Posterior cingulate gyrus (tissue), 11 donors: ENCODE measurements at regions not wholly inside any gene's neighbourhood (a gene's known extent, or its start where the extent isn't known, plus 50 kb on each side); places are given as distances from the start of the nearest gene placed in this dataset.
"Not testable (repeated sequence)": the region's sequence is repeated elsewhere in the genome, so short reads cannot be mapped to it uniquely, and the experiment has no call there.

ENCODE experiments used
- DNase-seq, 10 donors: peaks; one replicate each; pipeline versions ENCODE4 v3.0.0 to v3.0.0-alpha.2; 2020 to 2021; ENCODE audit warnings: mixed read lengths in 3 of 10
- intact Hi-C: fragments of 100-400 bp; cut with DNase I; formaldehyde crosslinking; loops from one replicate; pipeline ENCODE4 v1.15.1; 2023

DNA sequence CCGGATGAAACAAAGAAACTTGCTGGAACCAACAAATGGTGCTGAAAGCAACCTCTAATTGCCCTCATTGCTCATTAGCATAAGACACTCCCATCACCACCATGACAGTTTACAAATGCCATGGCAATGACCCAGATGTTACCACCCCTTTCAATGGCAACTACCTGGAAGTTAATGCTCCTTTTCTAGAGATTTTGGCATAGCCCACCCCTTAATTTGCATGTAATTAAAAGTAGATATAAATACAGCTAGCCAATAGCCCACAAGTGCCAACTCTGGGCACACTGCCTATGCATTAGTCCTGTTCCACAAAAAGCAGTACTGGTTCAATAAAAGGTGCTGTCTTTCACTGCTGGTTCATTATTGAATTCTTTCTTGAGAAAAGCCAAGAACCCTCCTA, 410.3 kb upstream of the PPP1R2C start:
- intact Hi-C loops: no loop called here
- DNase-seq: no peak

DNA sequence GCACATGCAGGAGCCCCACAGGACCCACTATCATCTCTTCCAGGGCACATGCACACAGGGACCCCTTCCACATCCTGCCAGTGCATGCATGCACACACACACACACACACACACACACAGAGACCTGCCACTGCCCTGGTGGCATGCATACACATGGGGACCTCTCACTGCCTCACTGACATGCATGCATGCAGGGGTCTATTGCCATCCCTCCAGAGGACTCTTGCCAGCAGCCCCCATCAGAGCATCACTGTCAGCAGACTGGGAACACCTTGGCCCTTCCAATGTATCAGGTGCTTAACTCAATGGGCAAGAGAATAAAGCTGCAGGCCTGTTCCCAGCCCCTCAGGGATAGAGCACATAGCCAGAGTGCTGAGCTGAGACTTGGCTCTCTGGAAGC, 433.6 kb upstream of the PPP1R2C start:
- DNase-seq: peak in 1 of 10 donors; percentile 58
- intact Hi-C loops: no loop called here

DNA sequence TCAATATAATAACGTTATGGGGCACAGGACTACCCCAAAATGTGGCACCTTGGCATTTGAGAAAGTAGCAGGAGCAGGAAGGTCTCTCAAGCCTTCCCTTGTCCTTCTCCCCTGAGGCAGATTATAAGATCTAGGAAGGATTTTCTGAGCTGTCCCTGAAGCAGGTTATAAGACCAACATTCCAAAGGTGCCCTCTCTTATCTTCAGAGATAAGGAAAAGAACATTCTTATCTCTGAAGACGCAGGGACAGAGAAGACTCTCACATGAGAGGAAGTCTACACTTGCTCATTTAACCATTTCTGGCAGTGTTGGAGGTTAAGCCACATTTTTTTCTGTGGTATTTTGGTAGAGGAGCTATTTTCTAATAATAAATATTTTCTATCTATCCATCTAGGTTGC, 437.9 kb upstream of the MAOA start:
- intact Hi-C loops: no loop called here
- DNase-seq: no peak

DNA sequence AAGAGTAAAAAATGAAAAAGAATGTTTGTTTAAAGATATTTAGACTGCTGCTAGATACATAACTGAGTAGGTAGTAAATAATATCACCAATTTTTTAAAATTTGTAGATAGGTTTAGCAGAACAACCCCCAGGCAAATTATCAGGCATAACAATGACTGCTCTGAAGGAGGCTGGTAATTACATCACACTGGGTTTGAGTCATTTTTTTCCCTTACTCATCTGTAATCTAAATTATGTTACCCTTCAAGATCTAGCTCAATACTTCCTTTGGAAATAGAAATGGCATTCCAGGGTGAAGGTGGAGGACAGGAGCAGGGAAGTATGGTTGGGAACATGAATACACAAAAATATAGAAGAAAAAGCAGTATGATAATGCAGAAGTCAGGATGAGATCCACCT, 431.6 kb upstream of the MAOA start:
- no peak for DNase-seq
- intact Hi-C loops: no loop called here

DNA sequence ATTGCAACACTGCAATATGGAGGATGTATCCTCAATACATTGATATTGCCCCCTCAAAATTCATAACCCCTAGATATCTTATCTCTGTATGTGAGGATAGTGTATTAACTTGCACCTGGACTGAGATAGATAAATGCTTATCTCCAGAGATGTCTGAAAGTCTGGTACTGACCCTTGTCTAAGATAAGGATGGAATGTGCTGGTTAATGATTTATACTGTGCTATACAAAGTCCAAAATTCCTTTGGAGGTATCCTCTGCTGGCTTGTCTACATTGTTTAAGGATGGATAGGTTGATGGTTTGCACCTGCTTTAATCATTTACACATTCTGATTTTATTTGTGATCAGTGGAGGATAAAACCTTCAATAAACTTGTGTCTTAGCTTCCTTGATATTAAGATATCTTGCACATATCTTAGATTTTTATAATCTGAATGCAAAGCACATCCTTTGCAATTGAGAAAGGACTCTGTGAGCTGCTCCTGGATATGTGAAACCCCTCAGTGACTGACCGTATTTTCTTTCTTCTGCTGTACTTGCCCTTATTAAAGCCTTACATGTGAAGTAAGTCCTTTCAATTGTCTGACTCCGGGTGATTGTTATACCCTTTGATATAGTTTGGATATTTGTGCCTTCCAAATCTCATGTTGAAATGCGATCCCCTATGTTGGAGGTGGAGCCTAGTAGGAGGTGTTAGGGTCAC, 430.3 kb upstream of the MAOA start:
- intact Hi-C loops: no loop called here
- no peak for DNase-seq

DNA sequence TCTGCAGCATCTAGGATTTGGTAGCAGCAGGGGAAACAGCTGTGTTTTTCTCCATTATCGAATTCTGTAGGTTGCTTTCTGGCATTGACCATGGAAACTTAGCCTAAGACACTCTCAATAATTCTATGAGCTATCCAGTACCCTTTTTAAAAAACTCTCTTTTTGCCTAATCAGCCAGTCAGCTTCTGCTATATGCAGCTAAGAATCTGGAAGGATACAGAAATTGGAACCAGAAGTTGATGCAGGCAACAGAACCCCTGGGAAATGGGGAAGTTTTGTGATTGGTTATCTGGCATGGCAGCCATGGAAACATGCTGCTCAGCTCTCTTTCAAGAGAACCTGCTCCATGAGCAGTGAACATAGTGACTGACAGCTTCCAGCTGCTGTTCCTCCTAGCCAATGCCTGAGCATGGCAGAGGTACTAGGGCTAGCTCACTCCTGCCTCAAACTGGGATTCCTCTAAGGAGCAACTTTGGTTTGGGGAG, 417.6 kb upstream of the MAOA start:
- intact Hi-C loops: no loop called here

DNA sequence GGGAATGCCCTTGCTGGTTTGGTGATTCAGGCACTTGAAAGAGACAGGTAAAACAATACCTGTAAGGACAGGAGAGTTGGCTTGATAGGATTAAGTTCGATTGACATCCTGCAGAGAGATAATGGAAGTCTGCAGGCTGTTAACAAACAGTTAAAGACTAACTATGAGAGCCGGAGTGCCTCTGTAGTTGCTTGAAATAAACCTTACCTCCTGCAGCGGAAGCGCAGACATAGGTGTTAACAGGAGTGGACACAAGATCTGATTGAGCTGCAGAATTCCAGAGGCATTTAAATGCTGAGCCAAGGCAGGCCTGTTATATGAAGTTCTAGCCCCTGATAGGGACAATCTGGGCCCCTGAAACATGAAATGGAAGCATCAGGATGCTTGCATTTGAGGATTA, 416.7 kb upstream of the MAOA start:
- intact Hi-C loops: no loop called here
- DNase-seq: no peak

More for the DNA sequence above, 417.6 kb upstream of the MAOA start:
- no peak for DNase-seq

DNA sequence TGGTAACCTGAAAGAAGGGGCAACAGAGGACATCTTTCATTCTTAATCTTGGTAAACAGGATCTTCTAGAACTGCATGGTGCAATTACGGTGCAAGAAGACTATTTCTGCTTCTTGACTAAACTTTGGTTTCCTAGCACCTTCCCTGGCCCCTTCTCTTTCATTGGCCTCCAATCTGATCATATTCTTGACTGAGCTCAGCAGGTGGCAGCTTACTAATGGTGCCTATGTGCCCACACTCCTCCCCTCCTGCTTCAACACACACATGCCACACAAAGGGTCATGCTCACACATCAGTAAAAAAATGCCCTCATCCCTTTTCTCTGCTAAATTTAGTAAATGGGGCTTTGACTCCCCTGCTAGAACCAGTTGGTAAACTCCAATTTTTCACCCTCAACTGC, 400.5 kb upstream of the MAOA start:
- intact Hi-C loops: no loop called here
- no peak for DNase-seq

DNA sequence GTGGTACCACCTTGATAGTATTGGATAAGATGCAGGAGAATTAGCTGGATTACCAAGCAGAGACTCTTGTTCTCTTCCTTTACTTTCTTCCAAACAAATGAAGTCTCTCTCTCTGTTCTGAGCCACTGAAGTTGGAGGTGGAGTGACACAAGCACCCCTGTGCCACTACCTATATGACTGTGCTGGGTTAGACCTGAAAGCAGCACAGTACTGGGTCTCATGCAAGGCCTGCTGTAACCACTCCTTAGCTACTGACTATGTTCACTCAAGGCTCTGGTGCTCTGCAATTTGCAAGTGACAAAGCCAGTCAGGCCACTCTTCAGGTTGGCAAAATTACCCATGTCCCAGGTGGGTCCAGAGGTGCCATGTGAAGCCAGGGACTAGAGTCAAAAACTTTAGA, 389.6 kb upstream of the MAOA start:
- no peak for DNase-seq
- intact Hi-C loops: no loop called here

DNA sequence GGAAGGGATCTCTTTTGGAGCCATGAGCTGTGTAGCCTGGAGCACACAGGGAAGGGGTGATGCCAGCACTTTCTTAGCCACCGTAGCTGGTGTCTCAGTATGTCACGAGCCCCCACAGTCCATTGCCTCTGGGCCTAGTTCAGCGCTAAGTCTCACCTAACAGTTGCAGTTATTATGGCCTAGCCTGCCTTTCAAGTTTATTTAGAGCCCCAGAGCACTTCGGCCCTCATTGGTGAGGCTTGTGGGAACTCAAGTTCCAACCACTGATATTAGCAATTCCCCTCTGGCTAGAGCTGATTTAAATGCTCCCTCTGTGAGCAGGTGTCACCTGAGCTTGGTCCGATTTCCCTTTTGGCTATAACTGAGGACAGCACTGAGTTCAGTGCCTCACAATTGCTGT, 388.4 kb upstream of the MAOA start:
- no peak for DNase-seq
- intact Hi-C loops: no loop called here

DNA sequence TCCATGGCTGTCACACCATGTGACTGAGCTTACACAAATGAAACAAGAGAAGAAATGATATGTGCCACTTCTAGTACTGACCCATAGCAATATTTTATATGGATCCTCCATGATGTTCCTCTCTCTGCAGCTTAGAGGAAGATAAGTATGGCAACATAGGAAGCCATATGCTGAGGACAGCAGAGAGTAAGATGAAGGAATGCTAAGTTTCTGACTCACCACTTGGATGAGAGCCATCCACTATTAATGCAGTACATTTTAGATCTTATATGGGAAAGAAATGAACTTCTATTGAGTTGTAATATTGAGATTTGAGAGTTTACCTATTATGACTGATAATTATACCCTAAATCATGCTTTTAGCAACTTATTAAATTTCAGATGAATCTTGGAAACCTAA, 386.9 kb upstream of the MAOA start:
- no peak for DNase-seq
- intact Hi-C loops: no loop called here

DNA sequence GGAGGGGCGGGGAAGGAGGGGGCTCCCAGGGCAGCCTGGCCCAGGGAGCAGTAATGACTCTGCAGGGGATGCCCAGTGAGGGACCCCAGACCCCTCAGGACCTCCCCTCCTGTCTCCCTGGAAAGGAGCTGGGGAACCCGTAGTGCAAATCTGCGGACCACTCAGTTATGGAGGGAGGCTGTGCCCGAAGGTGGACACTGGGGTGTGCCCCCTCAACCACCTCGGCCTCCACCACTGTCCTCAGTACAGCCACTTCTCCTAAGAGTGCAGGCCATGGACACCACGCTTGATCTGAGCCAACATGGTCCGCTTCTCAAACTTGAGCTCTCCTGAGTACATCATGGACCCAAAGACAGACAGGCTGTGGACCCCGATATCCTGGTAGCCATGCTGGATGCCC, 378.2 kb upstream of the MAOA start:
- intact Hi-C loops: no loop called here
- peak in 1 of 10 donors; percentile 71 for DNase-seq

DNA sequence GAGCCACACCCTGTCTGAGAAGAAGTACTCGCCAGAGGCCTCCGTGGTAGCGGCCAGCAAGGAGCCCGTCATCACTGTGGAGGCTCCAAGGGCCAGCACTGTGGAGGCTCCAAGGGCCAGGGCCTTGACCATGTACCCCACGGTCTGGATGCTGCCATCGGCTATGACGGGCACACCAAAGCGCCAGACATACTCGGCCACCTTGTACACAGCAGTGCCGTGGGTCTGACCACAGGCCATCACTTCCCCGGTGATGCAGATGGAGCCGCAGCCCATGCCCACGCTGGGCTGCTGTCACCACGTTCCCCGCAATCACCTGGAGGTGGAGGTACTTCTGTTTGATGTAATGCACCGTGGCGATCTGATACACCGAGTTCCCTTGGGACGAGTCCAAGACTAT, 377.7 kb upstream of the MAOA start:
- DNase-seq: no peak
- intact Hi-C loops: no loop called here

DNA sequence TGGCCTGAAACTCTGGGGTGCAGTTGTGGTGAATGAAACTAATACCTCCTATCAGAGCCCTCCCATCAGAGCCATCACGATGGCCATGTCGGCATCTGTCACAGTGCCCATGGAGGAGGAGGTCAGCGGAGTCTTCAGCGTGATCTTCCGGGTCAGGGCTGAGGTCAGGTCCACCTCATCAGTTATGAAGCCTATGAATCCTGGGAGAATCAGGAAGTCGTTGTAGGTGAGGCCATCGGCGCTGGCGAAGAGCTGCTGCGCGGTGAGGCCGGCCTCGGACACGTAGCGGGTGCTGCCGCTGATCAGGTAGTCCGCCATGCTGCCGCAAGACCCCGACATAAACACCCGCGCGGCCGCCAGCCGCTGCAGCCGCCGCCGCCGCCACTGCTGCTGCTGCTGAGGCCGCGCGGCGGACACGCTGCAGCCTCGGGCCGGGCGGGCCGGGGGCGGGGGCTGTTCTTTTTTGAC, 376.7 kb upstream of the MAOA start:
- intact Hi-C loops: no loop called here
- DNase-seq: peak in 1 of 10 donors; percentile 77

DNA sequence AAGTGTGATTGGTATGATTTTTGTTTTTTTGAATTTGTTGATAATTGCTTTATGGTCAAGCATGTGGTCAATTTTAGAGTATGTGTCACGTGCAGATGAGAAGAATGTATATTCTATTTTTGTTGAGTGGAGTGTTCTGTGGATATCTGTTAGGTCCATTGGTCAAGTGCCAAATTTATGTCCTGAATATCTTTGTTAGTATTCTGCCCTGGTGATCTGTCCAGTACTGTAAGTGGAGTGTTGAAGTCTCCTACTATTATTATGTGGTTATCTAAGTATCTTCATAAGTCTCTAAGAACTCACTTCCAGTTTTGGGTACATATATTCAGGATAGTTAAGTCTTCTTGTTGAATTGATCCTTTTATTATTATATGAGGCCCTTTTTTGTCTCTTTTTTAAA, 372.9 kb upstream of the MAOA start:
- no peak for DNase-seq
- intact Hi-C loops: no loop called here

DNA sequence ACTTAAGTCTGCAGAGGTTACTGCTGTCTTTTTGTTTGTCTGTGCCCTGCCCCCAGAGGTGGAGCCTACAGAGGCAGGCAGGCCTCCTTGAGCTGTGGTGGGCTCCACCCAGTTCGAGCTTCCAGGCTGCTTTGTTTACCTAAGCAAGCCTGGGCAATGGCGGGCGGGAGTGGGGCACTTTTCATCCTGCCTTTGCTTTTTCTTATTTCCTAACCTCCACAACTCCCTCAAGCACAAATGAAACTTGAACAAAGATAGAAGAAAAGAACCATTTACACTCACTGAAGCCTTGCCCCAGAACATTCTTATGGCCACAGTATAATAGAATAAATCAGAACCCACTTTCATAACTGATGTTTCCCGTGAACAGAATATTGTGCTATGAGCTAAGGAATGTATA, 344.5 kb upstream of the MAOA start:
- intact Hi-C loops, DNase-seq: not testable (repeated sequence)

DNA sequence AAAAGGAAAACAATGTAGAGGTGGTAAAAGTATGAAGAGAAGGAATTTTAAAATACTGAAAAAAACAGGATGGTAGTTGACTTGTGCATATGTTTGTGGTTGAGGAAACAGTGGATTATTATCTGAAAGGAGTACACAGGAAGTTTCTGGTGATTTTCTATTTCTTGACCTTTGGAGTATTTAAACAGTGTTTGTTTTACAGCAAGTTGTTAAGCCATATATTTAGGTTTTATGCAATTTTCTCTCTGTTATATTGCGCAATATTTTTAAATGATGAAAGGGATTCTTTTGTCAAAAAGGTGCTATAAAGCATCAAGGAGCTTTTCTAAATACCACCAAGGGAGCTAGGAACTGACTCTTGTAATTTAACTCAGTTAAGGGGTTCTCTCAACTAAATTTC, 343.1 kb upstream of the MAOA start:
- no peak for DNase-seq
- intact Hi-C loops: no loop called here

DNA sequence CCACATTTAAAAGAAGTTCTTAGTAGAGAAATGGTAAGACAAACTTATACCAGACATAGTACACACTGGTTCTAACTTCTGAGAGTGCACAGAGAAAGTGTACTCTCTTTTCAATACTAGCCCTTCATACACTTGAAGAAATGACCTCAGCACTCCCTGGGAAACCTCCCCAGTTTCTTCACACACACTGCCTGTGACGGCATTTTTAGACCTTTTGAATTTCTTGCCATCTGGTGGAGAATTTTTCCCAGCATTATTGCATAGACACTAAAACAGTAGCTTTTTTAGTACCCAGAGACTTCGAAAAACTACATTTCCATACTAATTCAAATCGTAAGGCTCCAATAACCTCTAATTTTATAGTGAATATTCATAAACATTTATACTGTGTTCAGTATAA, 341.6 kb upstream of the MAOA start:
- intact Hi-C loops: no loop called here
- DNase-seq: no peak

DNA sequence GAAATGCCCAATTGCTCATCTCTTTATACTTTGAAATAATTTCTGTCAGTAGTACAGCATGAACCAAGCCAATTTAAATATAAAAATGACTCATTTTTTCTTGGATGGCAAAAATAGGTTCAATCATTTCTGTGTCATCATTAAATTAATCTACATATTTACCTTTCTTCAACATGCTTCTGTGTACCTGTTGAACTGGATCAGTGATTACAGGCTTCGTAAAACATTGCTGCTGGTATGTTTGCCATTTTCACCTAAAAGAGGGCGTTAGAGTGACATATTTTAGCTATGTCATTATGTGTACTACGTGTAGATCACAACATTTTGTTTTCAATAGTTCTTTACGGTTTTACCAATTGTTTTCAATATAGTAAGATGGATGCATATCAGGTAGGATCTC, 340.5 kb upstream of the MAOA start:
- intact Hi-C loops: no loop called here
- DNase-seq: no peak

DNA sequence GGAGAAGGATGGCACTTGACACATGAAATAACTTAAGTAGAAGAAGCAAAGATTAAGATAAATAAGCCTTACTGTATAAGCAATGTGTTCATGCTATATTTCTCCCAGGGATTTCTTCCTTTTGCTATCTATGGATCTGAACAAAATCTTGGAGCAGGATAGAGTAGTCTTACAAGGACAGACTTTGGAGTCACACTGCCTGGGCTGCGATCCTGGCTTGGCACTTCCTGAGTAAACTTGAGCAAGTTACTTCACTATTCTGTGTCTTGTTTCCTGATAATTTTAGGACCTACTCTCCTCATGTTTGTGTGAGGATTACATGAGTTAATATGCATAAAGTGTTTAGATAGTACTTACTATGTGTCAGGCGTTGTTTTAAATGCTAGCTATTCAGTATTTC, 340.0 kb upstream of the MAOA start:
- intact Hi-C loops: no loop called here
- peak in 3 of 10 donors; percentile 5 to 69 (median 68) for DNase-seq

DNA sequence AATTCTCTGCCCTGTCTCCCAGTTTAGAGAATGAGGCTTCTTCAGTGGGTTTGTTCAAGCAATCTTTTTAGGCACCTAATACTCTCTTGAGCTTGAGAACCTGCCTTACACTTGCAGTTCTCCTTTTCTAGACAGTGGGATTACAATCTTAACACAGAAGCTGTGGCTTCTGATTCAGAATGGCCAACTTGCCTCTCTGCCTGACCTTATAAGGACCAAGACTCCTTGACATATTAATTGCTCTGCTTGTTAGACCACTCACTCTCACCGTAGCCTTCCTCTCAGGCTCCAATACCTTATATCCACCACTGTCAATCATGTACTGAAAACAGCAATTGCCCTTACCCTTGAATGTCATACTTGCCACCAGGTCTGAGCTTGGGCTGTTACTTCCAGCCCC, 338.7 kb upstream of the MAOA start:
- intact Hi-C loops: no loop called here
- no peak for DNase-seq

DNA sequence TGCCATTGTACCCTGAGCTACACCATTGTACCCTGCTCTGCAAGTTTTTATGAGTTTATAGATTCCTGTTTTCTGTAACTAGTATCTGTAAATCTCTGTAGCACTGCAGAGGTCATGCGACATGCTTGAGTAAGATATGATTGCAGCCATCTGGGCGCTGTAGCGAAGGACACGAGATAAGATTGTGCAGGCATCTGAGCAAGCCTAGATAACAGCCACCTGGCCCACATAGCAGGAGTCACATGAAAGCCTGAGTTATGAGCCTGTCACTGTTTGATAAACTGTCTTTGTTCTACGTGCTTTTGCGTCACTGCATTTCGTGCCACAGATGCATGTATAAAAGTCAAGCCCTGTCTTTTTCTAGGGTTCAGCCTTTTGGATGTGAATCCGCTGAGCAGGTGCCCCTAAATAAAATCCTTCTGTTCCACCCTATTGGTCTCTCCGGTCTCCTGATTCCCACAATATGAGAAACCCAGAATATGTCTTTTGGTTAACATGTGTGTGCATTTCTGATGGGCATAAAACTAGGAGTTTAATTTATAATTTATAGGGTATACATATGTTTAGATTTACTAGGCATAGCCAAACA, 327.6 kb upstream of the MAOA start:
- intact Hi-C loops: no loop called here
- no peak for DNase-seq

DNA sequence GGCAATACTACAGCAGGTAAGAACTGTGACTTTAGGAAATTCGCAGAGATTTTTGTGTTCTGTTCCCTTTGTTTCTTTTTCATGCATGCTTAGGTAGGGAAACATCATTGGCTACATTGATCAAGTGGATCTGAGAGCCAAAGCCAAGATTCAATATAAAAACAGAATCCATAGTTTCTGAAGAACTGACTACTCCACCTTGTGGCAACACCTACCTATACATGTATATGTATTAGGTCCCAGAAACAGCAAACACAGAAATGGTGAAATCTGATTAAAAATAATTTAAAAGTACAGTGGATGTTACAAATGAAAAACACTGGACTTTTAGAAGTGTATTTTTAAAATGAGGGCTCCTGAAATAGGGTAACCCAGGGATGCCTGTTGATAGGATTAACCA, 322.6 kb upstream of the MAOA start:
- no peak for DNase-seq
- intact Hi-C loops: no loop called here
